ENCODE measurements at regions not wholly inside any gene's neighbourhood (a gene's known extent, or its start where the extent isn't known, plus 50 kb on each side); places are given as distances from the start of the nearest gene placed in this dataset.

- no peak for DNase-seq (ENCODE audit: low spot score)
Measured at GRCh38 chr2:20539776-20540586, 93.1 kb downstream of the RHOB start.

- DNase-seq (ENCODE audit: low spot score), result no peak
Measured at GRCh38 chr2:20540587-20541293, 93.9 kb downstream of the RHOB start.

- no peak for DNase-seq (ENCODE audit: low spot score)
Measured at GRCh38 chr2:20541294-20541640, 94.4 kb downstream of the RHOB start.

- DNase-seq (ENCODE audit: low spot score), result no peak
Measured at GRCh38 chr2:20541651-20542050, 94.8 kb downstream of the RHOB start.

GRCh38 chr2:20542269-20542668, 95.4 kb downstream of the RHOB start:
- no peak for DNase-seq (ENCODE audit: low spot score)

GRCh38 chr2:20542746-20543468, 96.0 kb downstream of the RHOB start:
- no peak for DNase-seq (ENCODE audit: low spot score)

GRCh38 chr2:20543469-20544152, 96.7 kb downstream of the RHOB start:
- DNase-seq (ENCODE audit: low spot score), result no peak

GRCh38 chr2:20544153-20544747, 97.4 kb downstream of the RHOB start:
- DNase-seq (ENCODE audit: low spot score), result no peak

GRCh38 chr2:20549144-20549543, 101.8 kb downstream of the HS1BP3 start:
- no peak for DNase-seq (ENCODE audit: low spot score)

GRCh38 chr2:20549691-20550348, 101.1 kb downstream of the HS1BP3 start:
- no peak for DNase-seq (ENCODE audit: low spot score)

GRCh38 chr2:20551260-20551944, 99.5 kb downstream of the HS1BP3 start:
- DNase-seq (ENCODE audit: low spot score), result no peak

- no peak for DNase-seq (ENCODE audit: low spot score)
Measured at GRCh38 chr2:20551945-20552328, 99.0 kb downstream of the HS1BP3 start.

- no peak for DNase-seq (ENCODE audit: low spot score)
Measured at GRCh38 chr2:20552847-20553246, 98.1 kb downstream of the HS1BP3 start.

- DNase-seq (ENCODE audit: low spot score), result peak; percentile 38
Measured at GRCh38 chr2:20553580-20553979, 97.3 kb downstream of the HS1BP3 start.

GRCh38 chr2:20555954-20556353, 94.9 kb downstream of the HS1BP3 start:
- DNase-seq (ENCODE audit: low spot score), result no peak

- no peak for DNase-seq (ENCODE audit: low spot score)
Measured at GRCh38 chr2:20556756-20557155, 94.1 kb downstream of the HS1BP3 start.

GRCh38 chr2:20557226-20557625, 93.7 kb downstream of the HS1BP3 start:
- DNase-seq (ENCODE audit: low spot score), result no peak

GRCh38 chr2:20557635-20558034, 93.3 kb downstream of the HS1BP3 start:
- no peak for DNase-seq (ENCODE audit: low spot score)

GRCh38 chr2:20558391-20559150, 92.3 kb downstream of the HS1BP3 start:
- no peak for DNase-seq (ENCODE audit: low spot score)

GRCh38 chr2:20559277-20559676, 91.6 kb downstream of the HS1BP3 start:
- no peak for DNase-seq (ENCODE audit: low spot score)

Data from H4 (cell line).